Neural cell (in vitro differentiated cells): ENCODE measurements at regions not wholly inside any gene's neighbourhood (a gene's known extent, or its start where the extent isn't known, plus 50 kb on each side); places are given as distances from the start of the nearest gene placed in this dataset.

Experiments
- H2AFZ ChIP-seq: fragments of 200-600, 300-800 bp; sonication (generic), shearing (Covaris generic); 2 replicates; pipeline ENCODE4 v1.6.0; 2014; ENCODE audit warnings: low read depth, mild to moderate bottlenecking, antibody characterized with exemption, low read length, moderate library complexity
- H3F3A ChIP-seq: fragments of 200-600 bp; shearing (Covaris generic); 2 replicates; pipeline ENCODE4 v1.6.1; 2016; ENCODE audit warnings: mild to moderate bottlenecking, moderate library complexity, mixed read lengths, antibody characterized with exemption, low read length; ENCODE audit not compliant: insufficient read depth, poor library complexity, severe bottlenecking
- H3K27ac ChIP-seq: fragments of 200-600, 300-800 bp; sonication (generic), shearing (Covaris generic); 2 replicates; pipeline ENCODE4 v1.5.1; 2014; ENCODE audit warnings: mild to moderate bottlenecking, low read length, moderate library complexity
- H3K27me3 ChIP-seq: fragments of 300-800, 200-600 bp; sonication (generic), shearing (Covaris generic); 2 replicates; pipeline ENCODE4 v1.6.0; 2014; ENCODE audit warnings: mild to moderate bottlenecking, low read depth, low read length, moderate library complexity; ENCODE audit not compliant: insufficient read depth
- H3K36me3 ChIP-seq: fragments of 300-800, 200-600 bp; sonication (generic), shearing (Covaris generic); 2 replicates; pipeline ENCODE4 v1.5.1; 2014; ENCODE audit warnings: mild to moderate bottlenecking, antibody characterized with exemption, low read length, moderate library complexity; ENCODE audit not compliant: insufficient read depth
- H3K4me2 ChIP-seq: fragments of 300-800, 200-600 bp; sonication (generic), shearing (Covaris generic); 2 replicates; pipeline ENCODE4 v1.6.0; 2014; ENCODE audit warnings: mild to moderate bottlenecking, low read length
- H3K4me3 ChIP-seq: fragments of 300-800, 200-600 bp; sonication (generic), shearing (Covaris generic); 2 replicates; pipeline ENCODE4 v1.5.1; 2014; ENCODE audit warnings: mild to moderate bottlenecking, low read length, moderate library complexity
- H3K79me2 ChIP-seq: fragments of 200-600 bp; shearing (Covaris generic); replicated peaks from 2 replicates; pipeline ENCODE4 v1.6.0; 2014; ENCODE audit warnings: mild to moderate bottlenecking, low read length, moderate library complexity; ENCODE audit not compliant: insufficient read depth
- H3K9ac ChIP-seq: fragments of 300-800, 200-600 bp; sonication (generic), shearing (Covaris generic); 2 replicates; pipeline ENCODE4 v1.6.1; 2016; ENCODE audit warnings: mild to moderate bottlenecking, low read length, mixed read lengths
- H3K9me2 ChIP-seq: fragments of 200-600 bp; shearing (Covaris generic); 2 replicates; pipeline ENCODE4 v1.6.1; 2016; ENCODE audit warnings: mild to moderate bottlenecking, low read length, mixed read lengths; ENCODE audit not compliant: insufficient read depth
- H3K9me3 ChIP-seq: fragments of 200-600, 300-800 bp; sonication (generic), shearing (Covaris generic); 2 replicates; pipeline ENCODE4 v1.6.1; 2016; ENCODE audit warnings: mild to moderate bottlenecking, mixed run types, low read length, moderate library complexity, mixed read lengths
- H4K20me1 ChIP-seq: fragments of 200-600 bp; shearing (Covaris generic); 2 replicates; pipeline ENCODE4 v1.6.1; 2016; ENCODE audit warnings: mild to moderate bottlenecking, mixed run types; ENCODE audit not compliant: insufficient read depth
- EP300 ChIP-seq: fragments of 450-650 bp; conservative IDR thresholded peaks from 2 replicates; pipeline ENCODE4 v1.6.1; 2014; ENCODE audit warnings: antibody characterized with exemption, mild to moderate bottlenecking, moderate library complexity; ENCODE audit not compliant: poor library complexity, severe bottlenecking
- EZH2 ChIP-seq: fragments of 200-600, 300-800 bp; shearing (Covaris generic), sonication (generic); IDR thresholded peaks from 2 replicates; pipeline ENCODE4 v1.6.1; 2014; ENCODE audit warnings: antibody characterized with exemption, low read length, borderline replicate concordance, mild to moderate bottlenecking; ENCODE audit not compliant: insufficient read depth, poor library complexity, severe bottlenecking
- MXI1 ChIP-seq: fragments of 450-650 bp; conservative IDR thresholded peaks from 2 replicates; pipeline ENCODE4 v1.6.1; 2014; ENCODE audit warnings: antibody characterized with exemption, mild to moderate bottlenecking; ENCODE audit not compliant: poor library complexity, severe bottlenecking
- POLR2AphosphoS5 ChIP-seq: IDR thresholded peaks from 2 replicates; pipeline ENCODE4 v1.6.1; 2012
- RAD21 ChIP-seq: fragments of 450-650 bp; conservative IDR thresholded peaks from 2 replicates; pipeline ENCODE4 v1.6.1; 2014; ENCODE audit warnings: antibody characterized with exemption, mild to moderate bottlenecking, moderate library complexity
- TAF1 ChIP-seq: IDR thresholded peaks from 2 replicates; pipeline ENCODE4 v1.6.1; 2012; ENCODE audit warnings: low read depth
- TF ChIP-seq, protein P1 (sequence below): IDR thresholded peaks from 2 replicates; pipeline ENCODE4 v1.6.1; 2012; ENCODE audit warnings: borderline replicate concordance
- TF ChIP-seq, protein P2 (sequence below): fragments of 450-650 bp; IDR thresholded peaks from 2 replicates; pipeline ENCODE4 v1.5.1; 2014; ENCODE audit warnings: antibody characterized with exemption, mild to moderate bottlenecking, moderate library complexity; ENCODE audit not compliant: poor library complexity, severe bottlenecking

- H3K9ac ChIP-seq = no peak overlapping the region
- H4K20me1 ChIP-seq = no peaks in the 10 kb centered on the region
- no peak overlapping the region for H3K4me2 ChIP-seq
- H3K36me3 ChIP-seq = no peaks in the 10 kb centered on the region
- H3K79me2 ChIP-seq = no peaks in the 10 kb centered on the region
- H3K27ac ChIP-seq = no peak overlapping the region
- no peak overlapping the region for H3K4me3 ChIP-seq
- no peaks in the 10 kb centered on the region for H3K9me3 ChIP-seq
- no peaks in the 10 kb centered on the region for H3F3A ChIP-seq
- H3K27me3 ChIP-seq = no peaks in the 10 kb centered on the region
- H3K9me2 ChIP-seq = no peaks in the 10 kb centered on the region
- TF ChIP-seq, protein P1, sequence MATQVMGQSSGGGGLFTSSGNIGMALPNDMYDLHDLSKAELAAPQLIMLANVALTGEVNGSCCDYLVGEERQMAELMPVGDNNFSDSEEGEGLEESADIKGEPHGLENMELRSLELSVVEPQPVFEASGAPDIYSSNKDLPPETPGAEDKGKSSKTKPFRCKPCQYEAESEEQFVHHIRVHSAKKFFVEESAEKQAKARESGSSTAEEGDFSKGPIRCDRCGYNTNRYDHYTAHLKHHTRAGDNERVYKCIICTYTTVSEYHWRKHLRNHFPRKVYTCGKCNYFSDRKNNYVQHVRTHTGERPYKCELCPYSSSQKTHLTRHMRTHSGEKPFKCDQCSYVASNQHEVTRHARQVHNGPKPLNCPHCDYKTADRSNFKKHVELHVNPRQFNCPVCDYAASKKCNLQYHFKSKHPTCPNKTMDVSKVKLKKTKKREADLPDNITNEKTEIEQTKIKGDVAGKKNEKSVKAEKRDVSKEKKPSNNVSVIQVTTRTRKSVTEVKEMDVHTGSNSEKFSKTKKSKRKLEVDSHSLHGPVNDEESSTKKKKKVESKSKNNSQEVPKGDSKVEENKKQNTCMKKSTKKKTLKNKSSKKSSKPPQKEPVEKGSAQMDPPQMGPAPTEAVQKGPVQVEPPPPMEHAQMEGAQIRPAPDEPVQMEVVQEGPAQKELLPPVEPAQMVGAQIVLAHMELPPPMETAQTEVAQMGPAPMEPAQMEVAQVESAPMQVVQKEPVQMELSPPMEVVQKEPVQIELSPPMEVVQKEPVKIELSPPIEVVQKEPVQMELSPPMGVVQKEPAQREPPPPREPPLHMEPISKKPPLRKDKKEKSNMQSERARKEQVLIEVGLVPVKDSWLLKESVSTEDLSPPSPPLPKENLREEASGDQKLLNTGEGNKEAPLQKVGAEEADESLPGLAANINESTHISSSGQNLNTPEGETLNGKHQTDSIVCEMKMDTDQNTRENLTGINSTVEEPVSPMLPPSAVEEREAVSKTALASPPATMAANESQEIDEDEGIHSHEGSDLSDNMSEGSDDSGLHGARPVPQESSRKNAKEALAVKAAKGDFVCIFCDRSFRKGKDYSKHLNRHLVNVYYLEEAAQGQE = no peak
- TF ChIP-seq POLR2AphosphoS5 (no peak), TAF1 (no peak), EZH2 (no peak), MXI1 (no peak), RAD21 (no peak)
- TF ChIP-seq, protein P2, sequence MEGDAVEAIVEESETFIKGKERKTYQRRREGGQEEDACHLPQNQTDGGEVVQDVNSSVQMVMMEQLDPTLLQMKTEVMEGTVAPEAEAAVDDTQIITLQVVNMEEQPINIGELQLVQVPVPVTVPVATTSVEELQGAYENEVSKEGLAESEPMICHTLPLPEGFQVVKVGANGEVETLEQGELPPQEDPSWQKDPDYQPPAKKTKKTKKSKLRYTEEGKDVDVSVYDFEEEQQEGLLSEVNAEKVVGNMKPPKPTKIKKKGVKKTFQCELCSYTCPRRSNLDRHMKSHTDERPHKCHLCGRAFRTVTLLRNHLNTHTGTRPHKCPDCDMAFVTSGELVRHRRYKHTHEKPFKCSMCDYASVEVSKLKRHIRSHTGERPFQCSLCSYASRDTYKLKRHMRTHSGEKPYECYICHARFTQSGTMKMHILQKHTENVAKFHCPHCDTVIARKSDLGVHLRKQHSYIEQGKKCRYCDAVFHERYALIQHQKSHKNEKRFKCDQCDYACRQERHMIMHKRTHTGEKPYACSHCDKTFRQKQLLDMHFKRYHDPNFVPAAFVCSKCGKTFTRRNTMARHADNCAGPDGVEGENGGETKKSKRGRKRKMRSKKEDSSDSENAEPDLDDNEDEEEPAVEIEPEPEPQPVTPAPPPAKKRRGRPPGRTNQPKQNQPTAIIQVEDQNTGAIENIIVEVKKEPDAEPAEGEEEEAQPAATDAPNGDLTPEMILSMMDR = no peak
- H2AFZ ChIP-seq = no peak overlapping the region
Measured at GRCh38 chr2:164065038-164065437, 329.2 kb upstream of the FIGN start.

DNA sequence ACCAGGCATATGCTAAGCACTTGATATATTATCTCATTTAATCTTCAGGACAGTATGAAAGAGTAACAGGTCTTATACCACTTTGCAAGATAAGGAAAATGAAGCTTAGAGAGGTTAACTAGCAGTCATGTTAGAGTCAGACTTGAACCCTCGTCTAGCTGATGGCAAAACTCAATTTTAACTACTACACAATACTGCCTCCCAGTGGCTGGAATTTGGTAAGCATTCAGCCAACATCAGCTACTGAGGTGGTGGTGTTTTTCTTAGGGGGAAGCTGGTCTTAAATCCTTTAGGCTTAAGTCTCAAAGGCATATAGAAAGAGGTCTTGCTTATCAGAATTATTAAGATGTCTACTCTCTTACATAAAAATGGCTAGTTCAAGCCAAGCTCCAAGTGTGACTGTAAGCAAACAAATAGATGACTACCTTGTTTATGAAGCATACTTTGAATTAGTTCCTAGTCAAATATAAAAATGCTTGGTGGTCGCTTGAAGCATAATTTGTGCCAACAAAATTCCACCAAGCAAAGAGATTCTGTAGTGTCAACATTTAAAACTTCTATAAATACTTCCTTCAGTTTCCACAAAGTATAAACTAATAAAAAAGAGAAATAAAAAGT lies 325.4 kb upstream of the FIGN start:
- Histone ChIP-seq H3K9me3 (no peaks in the 10 kb centered on the region), H3F3A (no peaks in the 10 kb centered on the region), H4K20me1 (no peaks in the 10 kb centered on the region), H3K27ac (no peak overlapping the region), H3K27me3 (no peaks in the 10 kb centered on the region), H3K36me3 (no peaks in the 10 kb centered on the region), H3K9ac (no peak overlapping the region), H3K4me3 (no peak overlapping the region), H3K9me2 (no peaks in the 10 kb centered on the region), H3K79me2 (no peaks in the 10 kb centered on the region), H3K4me2 (no peak overlapping the region), H2AFZ (no peak overlapping the region)
- TF ChIP-seq EP300 = no peak
- TF ChIP-seq, protein P2 = peak; percentile 23
